Kidney epithelial cell (primary cell): ENCODE measurements at regions not wholly inside any gene's neighbourhood (a gene's known extent, or its start where the extent isn't known, plus 50 kb on each side); places are given as distances from the start of the nearest gene placed in this dataset.

Source experiments
- DNase-seq: peaks from one replicate; pipeline ENCODE4 v3.0.0-alpha.2; 2010; ENCODE audit warnings: low read depth
- H3K27me3 ChIP-seq: 2 replicates; pipeline ENCODE4 v1.6.0; 2011; ENCODE audit warnings: low read length; ENCODE audit not compliant: control insufficient read depth, insufficient read depth
- H3K36me3 ChIP-seq: 2 replicates; pipeline ENCODE4 v1.5.1; 2011; ENCODE audit warnings: low read length; ENCODE audit not compliant: control insufficient read depth, insufficient read depth
- H3K4me3 ChIP-seq: 2 replicates; pipeline ENCODE4 v1.5.1; 2011; ENCODE audit warnings: low read depth, mild to moderate bottlenecking, control low read depth, low read length
- CTCF ChIP-seq: IDR thresholded peaks from 2 replicates; pipeline ENCODE4 v1.5.1; 2011; ENCODE audit warnings: mild to moderate bottlenecking, moderate library complexity, low read length, control low read depth, inconsistent platforms; ENCODE audit not compliant: insufficient read depth, poor library complexity, severe bottlenecking

DNA sequence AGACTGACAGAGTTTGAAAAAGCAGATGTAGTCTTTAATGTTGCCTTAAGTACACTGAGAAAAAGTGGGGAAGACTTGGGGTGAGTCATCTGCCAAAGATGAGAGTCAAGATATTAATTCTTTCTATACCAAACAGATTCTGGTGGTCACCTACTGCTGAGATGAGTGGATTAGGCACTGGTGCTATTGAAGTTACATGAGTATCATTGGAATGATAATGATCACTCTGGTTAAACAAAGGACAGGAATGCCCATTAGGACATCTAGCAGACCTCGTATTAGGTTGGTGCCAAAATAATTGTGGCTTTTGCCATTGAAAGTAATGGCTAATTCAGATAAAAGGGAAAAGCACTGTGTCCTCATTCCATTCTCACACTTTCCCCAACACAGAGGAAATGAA, 1588.9 kb downstream of the KCNT2 start:
- DNase-seq: no peak
- Histone ChIP-seq H3K4me3 (no peak overlapping the region), H3K27me3 (no peaks in the 10 kb centered on the region), H3K36me3 (no peaks in the 10 kb centered on the region)
- no peak for TF ChIP-seq CTCF

GRCh38 chr1:195012995-195013394, 1595.2 kb downstream of the KCNT2 start:
- Histone ChIP-seq H3K4me3 (no peak overlapping the region), H3K27me3 (no peaks in the 10 kb centered on the region), H3K36me3 (no peaks in the 10 kb centered on the region)
- no peak for TF ChIP-seq CTCF
- DNase-seq: no peak

GRCh38 chr1:195005338-195005737, 1602.9 kb downstream of the KCNT2 start:
- H3K4me3 ChIP-seq: no peak overlapping the region

DNA sequence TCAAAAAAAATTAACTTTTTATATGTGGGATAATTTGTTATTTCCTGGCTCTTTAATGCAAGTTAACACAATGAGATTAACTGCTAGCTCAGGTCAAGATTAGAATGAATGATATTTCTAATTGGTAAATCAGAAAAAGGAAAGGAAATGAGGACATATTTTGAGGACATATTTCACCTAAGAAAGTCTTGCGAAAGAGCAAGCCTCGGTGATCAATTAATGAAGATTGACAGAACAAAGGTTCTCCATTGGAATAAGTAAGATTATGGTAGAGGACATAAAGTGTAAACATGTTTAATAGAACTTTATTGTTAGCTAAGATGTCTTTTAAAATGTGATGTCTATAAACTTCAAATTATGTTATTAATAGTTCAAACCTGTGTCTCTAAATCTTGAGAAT, 1617.8 kb downstream of the KCNT2 start:
- no peaks in the 10 kb centered on the region for H3K27me3 ChIP-seq
- no peak for TF ChIP-seq CTCF
- DNase-seq: no peak
- no peak overlapping the region for H3K4me3 ChIP-seq
- H3K36me3 ChIP-seq: no peaks in the 10 kb centered on the region

More at GRCh38 chr1:195005338-195005737, 1602.9 kb downstream of the KCNT2 start:
- Histone ChIP-seq H3K27me3 (no peaks in the 10 kb centered on the region), H3K36me3 (no peaks in the 10 kb centered on the region)
- TF ChIP-seq CTCF: no peak
- no peak for DNase-seq

DNA sequence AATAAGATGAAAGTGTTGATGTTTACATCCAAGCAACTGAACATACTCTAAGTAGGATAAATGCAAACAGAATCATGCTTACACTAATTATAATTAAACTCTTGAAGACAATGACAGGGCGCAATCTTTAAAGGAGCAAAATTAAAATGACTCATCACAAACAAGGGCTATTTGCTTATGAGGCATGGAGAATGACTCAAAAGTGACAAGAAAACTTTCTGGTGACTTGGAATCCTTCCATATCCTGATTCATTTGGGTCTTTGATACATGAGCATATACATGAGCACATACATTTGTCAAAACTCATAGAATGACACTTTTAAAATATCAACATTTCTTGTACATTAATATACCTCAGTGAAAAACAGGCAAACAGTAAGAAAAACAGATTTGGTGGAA, 1632.3 kb downstream of the KCNT2 start:
- no peak for DNase-seq
- no peaks in the 10 kb centered on the region for H3K27me3 ChIP-seq
- H3K4me3 ChIP-seq: no peak overlapping the region
- no peak for TF ChIP-seq CTCF
- no peaks in the 10 kb centered on the region for H3K36me3 ChIP-seq

GRCh38 chr1:194968916-194969315, 1639.3 kb downstream of the KCNT2 start:
- no peak for DNase-seq
- Histone ChIP-seq H3K4me3 (no peak overlapping the region), H3K27me3 (no peaks in the 10 kb centered on the region), H3K36me3 (no peaks in the 10 kb centered on the region)
- no peak for TF ChIP-seq CTCF
